Stimulated activated naive CD4-positive, alpha-beta T cell treated with Interleukin-2 at 50 U/mL for 16 hours (primary cell): ENCODE measurements at regions not wholly inside any gene's neighbourhood (a gene's known extent, or its start where the extent isn't known, plus 50 kb on each side); places are given as distances from the start of the nearest gene placed in this dataset.

Experiments used
- DNase-seq: peaks from one replicate; lab custom pipeline; 2025; lab: John Stamatoyannopoulos, UW

DNA sequence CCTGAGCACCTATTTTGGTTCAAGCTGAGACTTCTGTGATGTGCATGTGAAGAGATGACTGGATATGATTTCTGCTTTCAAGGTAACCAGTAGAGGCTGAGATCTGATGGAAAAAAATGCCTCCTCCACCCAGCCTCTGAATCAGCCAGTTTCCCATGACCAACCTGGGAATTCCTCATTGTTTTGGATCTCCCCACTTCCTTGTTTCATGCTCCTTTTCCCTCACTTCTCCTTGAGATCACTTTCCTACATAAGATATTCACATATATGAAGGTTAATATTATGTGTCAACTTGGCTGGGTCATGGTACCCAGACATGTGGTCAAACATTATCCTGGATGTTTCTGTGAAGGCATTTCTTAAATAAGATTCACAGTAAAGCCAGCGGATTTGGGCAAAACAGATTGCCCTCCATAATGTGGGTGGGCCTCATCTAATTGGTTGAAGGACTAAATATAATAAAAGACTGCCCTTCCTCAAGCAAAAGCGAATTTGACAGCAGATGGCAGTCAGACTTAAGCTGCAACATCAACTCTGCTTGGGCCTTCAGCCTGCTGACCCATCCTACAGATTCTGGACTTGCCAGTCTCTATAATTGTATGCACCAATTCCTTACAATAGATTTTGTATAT is 379.4 kb downstream of the TNS1 start:
- no peak for DNase-seq

DNA sequence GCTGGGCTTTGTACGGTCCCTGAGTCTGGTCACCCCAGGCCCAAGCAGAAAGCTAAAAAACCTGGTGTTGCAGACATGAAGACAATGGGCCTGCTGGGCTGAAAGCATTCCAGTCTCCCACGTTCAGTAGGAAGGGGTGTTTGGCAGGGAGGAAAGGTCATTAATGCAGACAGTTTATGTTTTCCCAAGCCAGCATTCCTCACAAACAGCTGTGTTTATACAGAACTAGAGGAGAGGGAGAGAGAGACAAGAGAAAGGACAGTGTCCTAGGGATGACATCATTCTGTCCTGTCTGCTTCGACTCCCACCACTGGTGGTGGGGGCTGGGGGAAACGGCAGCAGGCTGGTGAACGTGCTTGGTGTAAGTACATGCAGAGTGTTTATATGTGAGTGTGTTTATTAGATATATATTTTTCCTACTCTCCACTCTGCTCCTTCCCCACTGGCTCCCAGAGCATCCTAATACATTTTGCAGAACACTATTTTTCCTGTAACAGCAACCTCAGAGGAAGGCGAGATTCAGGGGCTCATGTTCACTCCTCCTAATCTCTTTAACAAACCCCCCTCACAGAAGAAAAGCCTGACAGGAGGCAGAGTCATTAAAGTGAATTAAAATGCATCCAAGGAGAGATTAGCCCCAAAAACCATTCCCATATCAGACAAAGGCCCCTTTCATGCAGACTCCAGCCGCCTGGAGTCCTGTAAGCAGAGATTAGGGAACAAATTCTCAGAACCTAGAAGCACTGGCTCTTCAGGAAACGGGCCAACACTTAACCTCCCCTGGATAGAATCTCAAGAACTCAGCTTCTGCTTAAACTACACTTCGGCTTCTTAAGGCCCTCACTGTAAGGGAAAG is 380.4 kb downstream of the TNS1 start:
- DNase-seq: no peak

DNA sequence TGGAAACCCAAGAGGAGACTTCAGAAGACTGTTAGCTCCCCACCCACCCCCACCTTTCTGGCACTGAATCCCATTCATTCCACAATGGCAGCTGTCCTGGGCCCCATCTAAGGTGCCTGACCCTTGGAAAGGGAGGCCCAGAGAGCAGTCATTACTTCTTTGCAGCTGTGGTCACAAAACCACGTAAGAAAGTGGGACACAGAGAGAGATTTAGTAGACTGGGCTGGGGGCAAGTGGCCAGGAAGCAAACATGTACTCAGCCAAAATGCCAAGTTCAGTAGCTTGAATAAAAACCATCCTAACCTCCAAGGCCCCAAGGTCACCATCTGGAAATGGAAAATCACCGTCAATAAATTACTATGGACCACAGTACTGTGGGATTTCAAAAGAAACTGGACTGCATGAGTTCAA is 381.4 kb downstream of the TNS1 start:
- DNase-seq: no peak

DNA sequence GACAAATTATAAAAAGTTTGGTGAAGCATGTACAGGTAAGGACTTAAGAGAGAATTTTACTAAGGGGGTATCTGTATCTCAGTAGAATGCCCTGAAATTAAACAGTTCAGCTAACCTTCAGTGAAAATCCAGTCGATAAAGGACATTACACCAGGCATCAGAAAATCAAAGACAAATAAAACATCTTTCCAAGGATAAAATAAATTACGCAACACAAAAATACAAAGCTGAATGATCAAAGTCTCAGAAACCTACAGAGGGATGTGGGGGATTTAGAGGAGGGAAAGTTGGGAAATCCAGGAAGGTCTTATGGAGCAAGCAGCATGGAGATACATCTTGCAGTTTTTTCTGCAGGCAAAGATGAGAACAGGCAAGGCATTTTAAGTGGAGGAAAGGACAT is 384.1 kb downstream of the TNS1 start:
- DNase-seq: no peak

DNA sequence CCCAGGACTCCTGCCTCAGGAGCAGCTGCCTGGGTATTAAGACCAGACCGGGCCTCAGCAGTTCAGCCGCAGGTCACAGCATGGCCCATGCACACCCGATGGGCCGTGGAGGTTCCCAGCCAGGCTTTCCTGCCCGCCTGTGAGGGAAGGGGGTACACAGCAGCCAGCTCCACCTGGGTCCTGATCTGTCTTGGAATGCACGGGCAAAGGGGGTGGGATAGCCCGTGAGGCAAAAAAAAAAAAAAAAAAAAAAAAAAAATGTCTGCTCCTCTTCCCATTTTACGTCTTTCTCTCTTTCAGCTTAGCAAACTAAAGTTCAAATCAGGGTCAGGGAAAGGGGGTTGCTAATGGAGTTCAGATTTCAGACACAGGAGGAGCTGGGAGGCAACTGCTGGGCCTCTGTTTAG is 385.2 kb downstream of the TNS1 start:
- DNase-seq: no peak

DNA sequence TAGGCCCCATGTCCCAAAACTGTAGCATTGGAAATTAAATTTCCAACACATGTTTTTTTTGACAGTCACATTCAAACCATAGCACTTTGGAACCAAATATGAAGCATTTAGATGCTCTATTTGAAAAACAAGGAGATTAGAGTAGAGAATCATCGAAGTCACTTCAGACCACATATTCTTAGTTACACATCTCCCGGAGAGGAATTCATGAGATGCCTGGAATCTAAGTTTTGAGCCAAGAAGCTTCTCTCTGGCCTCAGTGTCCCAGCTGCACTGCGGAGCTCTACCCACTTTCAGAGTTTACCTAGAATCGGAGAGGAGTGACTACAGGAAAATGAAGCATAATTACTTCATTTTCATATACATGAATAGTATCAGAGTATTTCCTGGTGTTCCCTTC is 385.9 kb downstream of the TNS1 start:
- no peak for DNase-seq

DNA sequence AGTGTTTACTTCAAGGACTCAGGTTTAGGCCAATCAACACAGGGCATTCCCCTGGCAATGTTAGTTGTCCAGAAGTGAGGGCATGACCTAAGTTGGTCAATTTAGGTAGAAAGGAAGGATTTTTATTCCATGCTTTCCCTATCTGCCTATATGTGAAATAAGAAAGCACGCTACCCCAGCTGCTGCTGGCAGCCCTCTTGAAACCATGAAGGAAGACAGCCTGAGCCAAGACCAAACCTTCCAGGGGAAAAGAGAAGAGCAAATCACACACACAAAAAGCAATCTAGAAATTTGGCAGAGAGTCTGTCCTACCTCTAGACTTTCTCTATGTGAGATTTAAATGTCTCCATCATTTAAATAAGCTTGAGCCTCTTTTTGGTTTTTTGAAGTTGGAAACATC is 387.6 kb downstream of the TNS1 start:
- DNase-seq: no peak

DNA sequence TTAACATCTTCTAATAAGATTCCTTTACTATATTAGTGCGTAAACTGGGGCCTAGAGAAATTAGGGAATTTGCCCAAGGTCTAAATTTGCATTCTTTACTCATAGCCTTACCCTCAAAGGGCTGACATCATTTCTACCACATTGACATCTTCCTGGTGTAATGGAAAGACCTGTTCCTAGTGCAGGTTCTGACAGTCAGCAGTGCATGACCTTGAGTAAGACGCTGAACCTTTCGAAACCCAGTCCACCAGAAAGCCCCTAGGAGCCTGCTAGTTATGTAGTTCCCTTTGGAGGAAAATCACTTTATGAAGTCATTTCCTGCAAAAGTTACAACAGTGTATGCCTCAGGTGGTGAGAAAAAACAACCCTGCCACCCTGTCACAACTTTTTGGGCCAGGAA is 388.3 kb downstream of the TNS1 start:
- DNase-seq: no peak

DNA sequence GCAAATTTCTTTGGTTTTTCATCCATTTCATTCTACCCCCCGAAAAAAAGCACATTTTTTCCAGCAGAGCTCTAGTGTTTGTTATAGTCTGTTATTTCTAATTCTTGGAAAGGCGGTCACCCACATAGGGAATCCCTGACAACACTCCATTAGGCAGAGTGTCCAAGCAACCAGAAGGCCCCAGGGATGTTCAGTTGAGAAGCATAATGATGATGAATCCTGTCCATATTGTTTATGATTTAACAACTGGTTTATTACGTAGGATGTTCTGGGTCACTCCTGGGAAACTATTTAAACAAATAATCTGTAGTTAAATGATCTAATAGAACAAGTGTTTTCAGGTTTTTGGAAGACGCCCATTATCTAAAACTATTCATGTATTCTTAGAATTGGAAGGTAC is 388.7 kb downstream of the TNS1 start:
- DNase-seq: no peak

DNA sequence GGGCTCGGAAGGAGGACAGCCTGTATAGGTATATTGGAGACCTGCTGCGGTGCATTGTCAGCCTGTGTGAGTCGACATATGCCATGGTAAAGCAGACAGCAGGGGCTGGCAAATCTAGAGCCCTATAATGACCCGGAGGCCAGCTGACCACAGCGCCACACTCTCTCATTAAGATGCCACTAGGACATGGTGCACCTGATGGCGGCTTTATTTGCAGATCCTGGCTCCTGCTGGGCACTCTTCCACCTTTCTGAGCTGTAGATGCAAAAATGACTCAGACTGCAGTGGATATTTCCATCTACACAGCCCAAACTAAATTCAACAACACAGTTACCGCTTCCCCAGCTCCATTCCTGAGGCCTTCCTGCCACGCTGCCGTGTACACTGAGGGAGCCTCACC is 389.9 kb downstream of the TNS1 start:
- no peak for DNase-seq

DNA sequence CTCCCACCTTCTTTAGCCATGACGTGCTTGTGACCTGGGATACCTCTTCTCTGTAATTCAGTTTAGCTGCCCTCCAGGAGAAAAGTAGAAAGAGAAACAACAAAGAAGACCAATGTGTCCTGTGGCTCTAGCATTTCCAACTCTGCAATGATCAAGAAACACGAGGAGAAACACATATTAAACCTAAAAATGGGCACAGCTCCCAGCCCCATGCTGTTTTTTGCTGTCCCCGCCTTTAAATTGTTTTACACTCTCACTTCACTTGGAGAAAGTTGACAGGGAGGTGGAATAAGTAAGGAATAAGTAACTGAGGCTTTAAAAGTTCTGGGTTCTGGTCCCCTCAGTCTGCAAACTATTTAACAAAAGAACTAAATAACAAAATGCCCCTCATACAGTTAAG is 390.6 kb downstream of the TNS1 start:
- no peak for DNase-seq

DNA sequence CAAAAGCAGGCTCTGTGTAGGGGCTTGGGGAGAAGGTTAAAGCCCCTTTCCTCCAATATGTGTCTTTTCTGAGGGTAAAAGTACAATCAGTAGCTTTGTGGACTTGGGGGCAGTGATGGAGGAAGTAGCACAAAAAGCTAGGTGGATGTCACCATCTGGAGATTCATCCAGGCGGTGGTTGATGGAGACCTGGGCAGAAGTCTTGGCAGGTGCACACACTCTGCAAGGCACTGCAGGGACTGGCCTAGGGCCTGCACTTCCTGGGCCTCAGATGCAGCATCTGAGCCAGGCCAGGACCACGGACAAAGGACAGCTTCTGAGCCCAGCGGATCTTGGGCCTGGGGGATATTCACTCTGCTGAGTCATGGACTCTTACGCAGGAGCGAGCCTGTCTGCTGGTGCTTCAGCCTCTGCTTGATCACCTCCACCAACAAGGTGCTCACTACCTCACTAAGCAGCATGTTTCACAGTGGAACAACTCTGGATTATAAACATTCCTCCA is 391.1 kb downstream of the TNS1 start:
- DNase-seq: no peak

DNA sequence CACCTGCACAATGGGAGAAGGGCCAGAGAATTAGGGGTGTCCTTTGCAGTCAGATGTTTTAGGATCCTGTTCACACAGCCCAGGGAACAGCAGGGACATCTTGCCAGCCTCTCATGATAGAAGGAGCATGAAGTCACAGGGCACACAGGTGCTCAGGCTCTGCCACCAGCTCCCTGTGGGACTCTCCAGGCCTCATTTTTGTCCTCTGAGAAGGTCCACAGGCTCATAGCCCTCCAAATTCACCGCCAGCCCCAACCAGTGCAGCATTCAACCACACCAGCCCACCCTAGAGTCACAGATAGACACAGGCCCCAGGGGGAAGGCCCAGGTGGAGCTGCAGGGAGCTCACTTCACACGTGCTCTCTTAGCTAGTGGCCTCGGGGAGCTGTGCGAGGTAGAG is 391.7 kb downstream of the TNS1 start:
- no peak for DNase-seq

DNA sequence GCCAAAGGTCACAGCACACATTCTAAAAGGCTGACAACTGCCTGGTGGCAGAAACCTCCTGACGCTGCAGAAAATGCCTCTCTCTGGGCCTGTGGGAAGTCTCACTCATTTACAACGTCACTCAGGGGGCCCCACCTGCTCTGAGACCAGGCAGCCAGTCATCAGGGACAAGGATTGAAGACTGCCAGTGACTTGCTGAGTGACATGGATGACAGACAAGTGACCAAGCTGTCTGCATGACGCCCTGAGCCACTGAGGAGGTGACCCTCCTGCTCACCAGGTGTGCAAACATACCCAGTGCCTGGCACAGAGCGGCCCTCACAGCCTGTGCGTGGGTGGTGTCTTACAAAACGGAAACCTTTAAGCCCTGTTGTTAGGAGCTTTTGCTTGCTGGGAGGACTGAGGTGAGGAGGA is 392.4 kb downstream of the TNS1 start:
- peak; percentile 28 for DNase-seq

DNA sequence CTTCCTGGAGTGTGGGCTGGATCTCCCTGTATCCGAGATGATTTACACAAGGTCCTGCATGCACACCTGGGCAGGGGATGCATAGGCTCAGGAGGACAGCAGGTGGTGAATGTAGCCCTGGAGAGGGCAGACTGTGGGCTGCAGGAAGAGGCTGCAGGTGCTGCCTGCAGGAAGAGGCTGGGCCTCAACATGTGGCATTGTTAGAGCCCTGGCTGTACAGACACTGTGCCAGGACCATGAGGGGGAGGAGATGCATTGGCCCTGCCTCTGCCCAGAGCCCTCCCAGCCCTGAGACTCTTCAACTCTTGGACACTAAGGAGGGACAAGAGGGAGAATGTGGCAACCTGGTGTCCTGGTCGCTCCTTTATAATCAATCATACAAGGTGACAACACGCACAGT is 392.8 kb downstream of the TNS1 start:
- DNase-seq: no peak

DNA sequence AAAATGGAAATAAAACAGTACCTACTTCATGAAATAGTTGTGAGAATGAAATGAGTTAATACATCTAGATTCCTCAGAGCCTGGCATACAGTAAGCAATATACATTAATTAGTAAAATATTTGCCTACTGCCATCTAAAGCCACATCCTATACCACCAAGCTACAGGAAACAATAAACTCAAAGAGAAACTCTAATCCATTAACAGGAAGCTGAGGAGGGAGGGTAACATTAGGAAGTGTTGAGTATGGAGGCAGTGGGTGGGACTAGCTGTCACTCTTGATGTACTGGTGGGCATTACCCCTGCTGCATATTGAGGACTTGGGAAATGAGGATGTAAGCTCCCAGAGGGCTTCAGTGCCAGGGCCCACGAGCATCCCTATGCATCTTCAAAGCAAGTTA is 396.5 kb downstream of the TNS1 start:
- no peak for DNase-seq

DNA sequence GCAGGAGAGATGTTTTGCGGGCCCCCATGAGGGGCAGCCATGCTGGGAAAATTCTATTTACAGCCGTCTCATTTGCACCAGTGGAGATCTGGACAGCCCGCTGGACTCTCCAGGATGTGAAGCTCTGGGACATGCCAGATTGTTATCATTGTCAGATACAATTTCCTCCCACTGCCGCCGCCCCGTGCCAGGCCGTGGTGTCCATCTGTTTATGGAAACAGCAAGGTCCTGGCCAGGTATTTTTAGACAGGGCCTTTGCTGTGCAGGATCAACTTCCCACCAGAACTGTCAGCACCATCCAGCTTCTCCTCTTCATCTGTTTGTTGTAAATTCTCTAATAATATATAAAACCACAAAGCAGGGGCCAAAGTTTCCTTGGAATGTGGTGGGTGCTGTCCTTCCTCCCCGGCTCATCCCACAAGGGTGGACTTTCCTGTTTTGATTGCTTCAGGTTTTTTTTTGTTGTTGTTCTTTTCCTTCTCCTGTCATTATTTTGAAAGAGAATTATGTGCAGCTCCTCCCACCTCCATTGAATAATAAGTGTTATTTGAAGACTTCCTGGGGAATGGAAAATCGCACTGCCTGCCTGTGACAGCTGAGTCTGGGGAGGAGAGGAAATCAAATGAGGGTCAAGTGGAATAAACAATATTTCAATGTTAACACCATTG is 398.1 kb downstream of the TNS1 start:
- DNase-seq: no peak

DNA sequence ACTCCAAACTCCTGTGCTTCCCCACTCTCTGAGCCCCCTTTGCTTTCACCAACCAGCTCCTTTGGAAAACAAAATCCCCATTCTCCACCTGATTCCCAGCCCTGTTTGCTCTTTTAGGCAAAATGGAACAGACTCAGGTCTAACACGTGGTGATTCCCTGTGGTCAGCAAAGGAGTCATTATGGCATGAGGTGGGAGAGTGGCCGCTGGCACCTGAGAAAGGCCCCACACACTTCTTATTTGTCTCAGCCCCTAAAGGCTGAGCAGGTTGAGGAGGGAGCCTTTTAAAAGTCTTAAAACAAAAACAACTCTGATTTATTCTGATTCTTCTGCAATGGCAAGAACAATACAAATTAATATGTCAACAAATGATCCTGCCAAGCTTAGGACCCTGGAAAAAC is 401.2 kb downstream of the TNS1 start:
- no peak for DNase-seq

DNA sequence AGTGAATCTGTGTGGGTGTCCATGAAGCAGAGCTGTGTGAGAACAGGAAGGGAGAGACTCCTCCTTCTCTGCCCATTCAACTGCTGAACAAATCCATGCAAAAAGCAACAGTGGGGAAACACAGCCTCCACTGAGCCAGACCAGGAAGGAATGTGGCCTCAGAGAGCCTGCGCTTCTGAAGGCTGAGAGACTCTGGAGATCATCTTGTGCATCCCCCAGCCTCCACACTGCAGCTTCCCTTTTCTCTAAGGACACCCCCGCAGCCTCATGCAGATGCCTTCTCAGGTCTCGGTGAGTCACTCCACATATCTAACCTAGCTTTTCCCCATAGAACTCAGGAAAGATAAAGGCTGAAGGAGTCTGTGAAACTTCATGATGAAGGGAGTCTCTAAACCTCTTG is 402.9 kb downstream of the TNS1 start:
- no peak for DNase-seq

DNA sequence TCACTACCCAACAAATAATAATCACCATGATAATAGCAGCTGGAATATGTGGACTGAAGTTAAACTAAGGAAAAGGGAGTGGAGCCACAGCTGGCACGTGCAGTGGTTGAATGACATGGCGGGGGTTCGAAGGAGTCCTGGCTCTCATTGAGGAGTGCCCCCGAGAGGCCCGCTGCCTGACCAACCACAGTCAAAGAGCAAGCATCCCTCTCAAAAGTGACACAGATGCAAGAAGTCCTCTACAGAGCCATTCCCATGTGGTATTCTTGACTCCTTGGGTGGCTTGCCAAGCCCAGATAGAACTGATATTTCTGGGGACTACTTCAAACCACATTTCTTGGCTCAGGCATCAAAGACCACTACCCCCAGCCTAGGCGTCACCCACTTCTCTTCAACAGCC is 405.1 kb downstream of the TNS1 start:
- no peak for DNase-seq

DNA sequence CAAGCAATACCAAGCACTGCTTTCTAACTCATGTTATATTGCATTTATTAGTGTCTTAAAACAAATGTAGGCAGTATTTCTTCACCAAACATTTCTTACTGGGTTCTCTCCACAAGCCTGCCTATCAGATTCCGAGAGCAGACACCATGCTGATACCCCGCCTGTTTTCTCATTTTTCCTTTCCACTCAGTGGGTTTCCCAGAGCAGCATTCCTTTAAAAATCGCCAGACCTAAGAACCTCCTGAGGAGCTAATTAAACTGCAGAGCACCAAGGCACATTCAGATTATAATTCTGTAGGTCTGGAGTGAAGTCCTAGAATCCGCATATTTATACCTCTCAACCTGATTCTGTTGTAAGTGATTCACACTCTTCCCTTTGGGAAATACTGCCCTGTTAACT is 405.6 kb downstream of the TNS1 start:
- DNase-seq: no peak

DNA sequence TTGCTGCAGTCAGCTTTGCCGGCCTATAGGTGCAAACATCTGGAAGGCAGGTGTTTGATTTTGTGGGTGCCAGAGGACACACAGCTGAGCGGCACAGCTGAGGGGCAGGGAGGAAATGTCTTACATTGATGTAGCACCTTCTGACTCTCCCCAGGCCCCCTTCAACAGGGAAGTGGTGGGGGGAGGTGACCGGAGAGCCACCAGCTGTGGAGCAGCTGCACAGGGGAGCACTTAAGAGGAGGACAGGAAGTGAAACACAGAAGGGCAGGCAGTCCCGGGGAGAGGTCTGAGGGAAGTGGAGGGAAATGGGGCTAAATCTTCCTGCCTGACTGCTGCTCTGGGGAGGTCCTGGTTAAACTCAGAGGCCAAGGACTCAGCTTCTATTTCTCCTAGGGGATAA is 409.1 kb downstream of the TNS1 start:
- no peak for DNase-seq

DNA sequence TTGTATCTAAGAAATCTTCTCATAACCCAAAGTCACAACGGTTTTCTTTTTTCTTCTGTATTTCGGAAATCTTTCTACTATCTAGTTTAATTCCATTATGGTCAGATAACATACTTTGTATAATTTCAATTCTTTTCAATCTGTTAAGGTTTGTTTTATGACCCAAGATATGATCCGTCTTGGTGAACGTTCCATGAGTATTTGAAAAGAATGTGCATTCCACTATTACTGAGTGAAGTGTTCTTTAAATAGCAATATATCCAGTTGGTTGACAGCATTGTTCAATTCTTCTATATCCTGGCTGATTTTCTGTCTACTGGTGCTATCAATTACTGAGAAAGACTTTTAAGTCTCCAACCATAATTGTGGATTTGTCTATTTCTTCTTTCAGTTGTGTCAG is 414.5 kb downstream of the TNS1 start:
- DNase-seq: no peak
